Right lobe of liver (tissue), 4 donors: ENCODE measurements at regions not wholly inside any gene's neighbourhood (a gene's known extent, or its start where the extent isn't known, plus 50 kb on each side); places are given as distances from the start of the nearest gene placed in this dataset.

Source experiments
- CTCF ChIP-seq, 4 donors: fragments of 200-600 bp in 3 of 4; fragments of 450-650 bp in 1 of 4; IDR thresholded peaks; one replicate each; pipeline versions ENCODE4 v1.5.1 to v1.8.0; 2016 to 2022; ENCODE audit warnings: antibody characterized with exemption in 4 of 4, mild to moderate bottlenecking in 2 of 4
- POLR2A ChIP-seq: fragments of 450-650 bp; IDR thresholded peaks from one replicate; pipeline ENCODE4 v1.6.1; 2017; ENCODE audit warnings: antibody characterized with exemption, mild to moderate bottlenecking
- donor health status: DM: no; HTN: no; CAD: no.
- donor health status: DM: no; HTN: no; CAD: no.
- donor health status: DM: no; HTN: yes; CAD: no.

DNA sequence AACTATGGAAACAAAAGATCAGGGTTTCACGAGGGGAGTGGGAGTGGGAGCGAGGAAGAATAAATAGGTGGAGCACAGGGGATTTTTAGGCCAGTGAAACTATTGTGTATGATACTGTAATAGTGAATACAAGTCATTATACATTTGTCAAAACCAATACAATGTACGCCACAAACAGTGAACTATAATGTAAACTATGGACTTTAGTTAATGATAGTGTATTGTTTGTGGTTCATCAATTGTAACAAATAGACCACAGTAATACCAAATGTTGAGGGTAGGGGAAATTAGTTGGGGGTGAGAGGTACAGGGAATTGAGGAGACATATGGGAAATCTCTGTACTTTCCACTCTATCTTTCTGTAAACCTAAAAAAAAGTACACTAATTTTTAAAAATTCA lies 218.4 kb downstream of the FRK start:
- TF ChIP-seq CTCF (IDR thresholded peaks at IDR 0.05) (no peak), POLR2A (no peak)
